ENCODE measurements at regions not wholly inside any gene's neighbourhood (a gene's known extent, or its start where the extent isn't known, plus 50 kb on each side); places are given as distances from the start of the nearest gene placed in this dataset.

DNA sequence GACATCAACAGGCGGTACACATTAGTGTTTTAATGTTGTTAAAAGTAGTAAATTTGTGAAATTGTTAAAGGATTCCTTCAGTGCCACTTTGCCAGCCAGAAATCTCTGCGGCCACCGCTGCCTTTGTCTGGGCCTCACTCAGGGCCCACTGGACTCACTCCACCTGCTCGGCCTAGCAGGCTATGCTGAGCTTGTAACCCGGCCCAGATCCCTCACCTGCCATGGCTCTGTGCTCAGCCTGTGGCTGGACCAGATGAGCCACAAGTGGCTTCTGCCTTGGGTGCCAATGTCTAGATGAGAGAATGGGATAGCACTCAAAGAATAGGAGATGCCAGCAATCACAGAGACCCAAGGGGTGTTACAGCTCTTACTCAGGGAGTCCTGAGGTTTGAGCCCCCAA lies 1228.0 kb downstream of the DIAPH3 start:
- H3K27ac ChIP-seq, result no peak overlapping the region
- no peaks in the 10 kb centered on the region for H3K36me3 ChIP-seq
- 91 to 92% methylated on average over 4 to 5 of the region's 5 CpGs for WGBS, 2 donors (ENCODE audit: low coverage in 1 of 2)
- no peaks in the 10 kb centered on the region for H3K27me3 ChIP-seq
- ATAC-seq, result no peak
- H3K4me3 ChIP-seq, result no peak overlapping the region
- H3K9me3 ChIP-seq, result no peaks in the 10 kb centered on the region
- no peak for TF ChIP-seq EP300 (IDR thresholded peaks at IDR 0.05)
- TF ChIP-seq, protein P1, sequence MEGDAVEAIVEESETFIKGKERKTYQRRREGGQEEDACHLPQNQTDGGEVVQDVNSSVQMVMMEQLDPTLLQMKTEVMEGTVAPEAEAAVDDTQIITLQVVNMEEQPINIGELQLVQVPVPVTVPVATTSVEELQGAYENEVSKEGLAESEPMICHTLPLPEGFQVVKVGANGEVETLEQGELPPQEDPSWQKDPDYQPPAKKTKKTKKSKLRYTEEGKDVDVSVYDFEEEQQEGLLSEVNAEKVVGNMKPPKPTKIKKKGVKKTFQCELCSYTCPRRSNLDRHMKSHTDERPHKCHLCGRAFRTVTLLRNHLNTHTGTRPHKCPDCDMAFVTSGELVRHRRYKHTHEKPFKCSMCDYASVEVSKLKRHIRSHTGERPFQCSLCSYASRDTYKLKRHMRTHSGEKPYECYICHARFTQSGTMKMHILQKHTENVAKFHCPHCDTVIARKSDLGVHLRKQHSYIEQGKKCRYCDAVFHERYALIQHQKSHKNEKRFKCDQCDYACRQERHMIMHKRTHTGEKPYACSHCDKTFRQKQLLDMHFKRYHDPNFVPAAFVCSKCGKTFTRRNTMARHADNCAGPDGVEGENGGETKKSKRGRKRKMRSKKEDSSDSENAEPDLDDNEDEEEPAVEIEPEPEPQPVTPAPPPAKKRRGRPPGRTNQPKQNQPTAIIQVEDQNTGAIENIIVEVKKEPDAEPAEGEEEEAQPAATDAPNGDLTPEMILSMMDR (IDR thresholded peaks at IDR 0.05), result no peak
- no peak for TF ChIP-seq POLR2AphosphoS5 (IDR thresholded peaks at IDR 0.05)
- no peak for TF ChIP-seq POLR2A (IDR thresholded peaks at IDR 0.05)
- no peaks in the 10 kb centered on the region for H3K4me1 ChIP-seq

DNA sequence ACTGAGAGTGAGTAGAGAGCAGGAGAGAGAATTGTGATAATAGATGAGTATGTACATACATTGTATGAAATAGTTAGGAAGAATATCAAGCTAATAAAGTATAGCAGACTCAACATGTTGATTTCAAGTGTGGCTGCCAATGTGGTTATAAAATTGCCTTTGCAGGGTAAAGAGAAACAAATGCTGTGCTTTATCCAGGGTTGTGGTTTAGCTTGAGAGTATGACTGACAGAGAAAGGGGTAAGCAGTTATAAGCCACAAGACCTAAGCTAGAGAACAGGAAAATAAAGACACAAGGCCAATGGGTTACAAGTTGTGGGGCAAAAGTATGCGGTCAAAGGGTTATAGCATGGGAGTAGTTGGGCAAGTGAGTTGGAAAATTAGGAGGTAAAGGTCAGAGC lies 1217.5 kb downstream of the DIAPH3 start:
- Histone ChIP-seq H3K9me3 (peaks cover 0 to 18% (median 0%) of the 10 kb centered on the region in 3 donors), H3K4me1 (no peaks in the 10 kb centered on the region), H3K27ac (no peak overlapping the region), H3K4me3 (no peak overlapping the region), H3K36me3 (no peaks in the 10 kb centered on the region), H3K27me3 (no peaks in the 10 kb centered on the region)
- no peak for ATAC-seq
- TF ChIP-seq POLR2A (IDR thresholded peaks at IDR 0.05) (no peak), POLR2AphosphoS5 (IDR thresholded peaks at IDR 0.05) (no peak), EP300 (IDR thresholded peaks at IDR 0.05) (no peak)
- TF ChIP-seq, protein P1 (IDR thresholded peaks at IDR 0.05), result no peak
- WGBS, 2 donors (ENCODE audit: low coverage in 1 of 2), result 80 to 95% methylated on average over 1 of the region's 1 CpG

DNA sequence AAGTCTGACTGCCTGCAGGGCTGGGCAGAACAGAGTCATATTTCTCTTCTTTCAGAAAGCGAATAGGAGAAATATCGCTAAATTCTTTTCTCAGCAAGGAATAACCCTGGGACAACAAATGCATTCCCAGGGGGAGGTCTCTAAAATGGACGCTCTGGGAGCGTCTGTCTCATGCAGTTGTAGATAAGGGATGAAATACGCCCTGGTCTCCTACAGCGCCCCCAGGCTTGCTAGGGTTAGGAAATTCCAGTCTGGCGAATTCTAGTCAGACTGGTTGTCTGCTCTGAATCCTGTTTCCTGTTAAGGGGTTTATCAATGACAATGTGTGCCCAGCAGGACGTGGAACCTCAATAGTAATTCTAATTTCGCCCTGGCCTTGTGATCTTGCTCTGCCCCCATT lies 1214.1 kb downstream of the DIAPH3 start:
- no peak for TF ChIP-seq EP300 (IDR thresholded peaks at IDR 0.05)
- no peak for TF ChIP-seq POLR2AphosphoS5 (IDR thresholded peaks at IDR 0.05)
- no peak for TF ChIP-seq POLR2A (IDR thresholded peaks at IDR 0.05)
- TF ChIP-seq, protein P1 (IDR thresholded peaks at IDR 0.05), result no peak
- Histone ChIP-seq H3K4me1 (no peaks in the 10 kb centered on the region), H3K36me3 (no peaks in the 10 kb centered on the region), H3K27me3 (no peaks in the 10 kb centered on the region), H3K9me3 (peaks cover 0 to 18% (median 0%) of the 10 kb centered on the region in 3 donors), H3K27ac (no peak overlapping the region), H3K4me3 (no peak overlapping the region)
- 88 to 90% methylated on average over 7 to 8 of the region's 9 CpGs for WGBS, 2 donors (ENCODE audit: low coverage in 1 of 2)
- ATAC-seq, result no peak

DNA sequence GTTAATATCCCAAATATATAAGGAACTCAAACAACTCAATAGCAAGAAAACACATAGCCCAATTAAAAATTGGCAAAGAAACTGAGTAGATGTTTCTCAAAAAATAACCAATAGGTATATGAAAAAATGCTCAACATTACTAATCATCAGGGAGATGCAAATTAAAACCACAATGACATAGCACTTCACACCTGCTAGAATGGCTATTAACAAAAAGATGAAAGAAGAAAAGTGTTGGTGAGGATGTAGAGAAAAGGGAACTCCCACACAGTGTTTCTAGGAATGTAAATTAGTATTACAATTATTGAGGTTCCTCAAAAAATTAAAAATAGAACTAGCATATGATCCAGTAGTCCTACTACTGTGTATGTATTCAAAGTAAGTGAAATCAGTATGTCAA lies 1212.8 kb downstream of the DIAPH3 start:
- no peaks in the 10 kb centered on the region for H3K4me1 ChIP-seq
- TF ChIP-seq POLR2AphosphoS5 (IDR thresholded peaks at IDR 0.05) (no peak), POLR2A (IDR thresholded peaks at IDR 0.05) (no peak), EP300 (IDR thresholded peaks at IDR 0.05) (no peak)
- TF ChIP-seq, protein P1 (IDR thresholded peaks at IDR 0.05), result no peak
- no peak overlapping the region for H3K27ac ChIP-seq
- peaks cover 0 to 18% (median 0%) of the 10 kb centered on the region in 3 donors for H3K9me3 ChIP-seq
- ATAC-seq, result no peak
- no peaks in the 10 kb centered on the region for H3K36me3 ChIP-seq
- H3K27me3 ChIP-seq, result no peaks in the 10 kb centered on the region
- no peak overlapping the region for H3K4me3 ChIP-seq

DNA sequence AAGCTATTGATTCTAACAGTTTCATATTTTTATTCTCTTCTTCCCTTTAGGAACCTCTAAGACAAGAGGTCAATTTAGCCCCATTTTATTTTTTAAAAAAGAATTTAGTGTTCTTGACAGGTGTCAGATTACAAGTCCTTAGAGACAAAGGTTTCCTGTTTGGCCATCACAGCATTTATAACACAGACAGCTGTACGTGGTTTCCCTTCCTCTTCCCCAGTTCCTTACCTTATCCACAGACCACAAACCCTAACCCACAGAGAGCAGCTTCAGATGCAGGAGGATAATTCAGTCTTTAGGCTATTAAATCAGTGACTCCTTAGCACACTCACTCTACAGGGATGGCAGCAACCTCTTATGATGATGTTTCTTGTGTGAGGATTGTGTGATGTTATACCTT lies 1210.1 kb downstream of the DIAPH3 start:
- Histone ChIP-seq H3K27ac (no peak overlapping the region), H3K4me3 (no peak overlapping the region), H3K27me3 (no peaks in the 10 kb centered on the region), H3K4me1 (no peaks in the 10 kb centered on the region), H3K9me3 (peaks cover 0 to 18% (median 0%) of the 10 kb centered on the region in 3 donors), H3K36me3 (no peaks in the 10 kb centered on the region)
- WGBS, 2 donors (ENCODE audit: low coverage in 1 of 2), result 29 to 42% methylated on average over 1 of the region's 1 CpG
- ATAC-seq, result no peak
- TF ChIP-seq POLR2A (IDR thresholded peaks at IDR 0.05) (no peak), POLR2AphosphoS5 (IDR thresholded peaks at IDR 0.05) (no peak), EP300 (IDR thresholded peaks at IDR 0.05) (no peak)
- TF ChIP-seq, protein P1 (IDR thresholded peaks at IDR 0.05), result no peak

All from gastroesophageal sphincter (tissue), 4 donors.